Stimulated activated CD4-positive, alpha-beta T cell treated with anti-CD3 and anti-CD28 coated beads, Interleukin-4, amount 100 ng/mL, for 24 hours (primary cell): ENCODE measurements at regions not wholly inside any gene's neighbourhood (a gene's known extent, or its start where the extent isn't known, plus 50 kb on each side); places are given as distances from the start of the nearest gene placed in this dataset.

Experiments
- DNase-seq: peaks from one replicate; pipeline ENCODE4 v3.0.0-alpha.2; 2020

- DNase-seq, result no peak
Observed at GRCh38 chrX:148371291-148371690, 129.1 kb upstream of the AFF2 start.

- DNase-seq, result no peak
Observed at GRCh38 chrX:148372925-148373324, 127.5 kb upstream of the AFF2 start.

- DNase-seq, result no peak
Observed at GRCh38 chrX:148376342-148376741, 124.1 kb upstream of the AFF2 start.

- peak; percentile 3 for DNase-seq
Observed at GRCh38 chrX:148380107-148380506, 120.3 kb upstream of the AFF2 start.

- DNase-seq, result peak; percentile 66
Observed at GRCh38 chrX:148380650-148381561, 119.5 kb upstream of the AFF2 start.

- peak; percentile 4 for DNase-seq
Observed at GRCh38 chrX:148381603-148382002, 118.8 kb upstream of the AFF2 start.

- DNase-seq, result no peak
Observed at GRCh38 chrX:148382983-148383382, 117.4 kb upstream of the AFF2 start.

- DNase-seq, result no peak
Observed at GRCh38 chrX:148385471-148385870, 114.9 kb upstream of the AFF2 start.

GRCh38 chrX:148389629-148390028 is 110.8 kb upstream of the AFF2 start:
- no peak for DNase-seq

- DNase-seq, result no peak
Observed at GRCh38 chrX:148412006-148412405, 88.4 kb upstream of the AFF2 start.

GRCh38 chrX:148416142-148416541 is 84.3 kb upstream of the AFF2 start:
- DNase-seq, result no peak

GRCh38 chrX:148416931-148417330 is 83.5 kb upstream of the AFF2 start:
- no peak for DNase-seq

GRCh38 chrX:148417934-148418333 is 82.5 kb upstream of the AFF2 start:
- no peak for DNase-seq

GRCh38 chrX:148422526-148422925 is 77.9 kb upstream of the AFF2 start:
- no peak for DNase-seq

- DNase-seq, result no peak
Observed at GRCh38 chrX:148424570-148424969, 75.8 kb upstream of the AFF2 start.

GRCh38 chrX:148426467-148426866 is 74.0 kb upstream of the AFF2 start:
- no peak for DNase-seq

GRCh38 chrX:148441387-148441786 is 59.0 kb upstream of the AFF2 start:
- no peak for DNase-seq

GRCh38 chrX:148443216-148443615 is 57.2 kb upstream of the AFF2 start:
- no peak for DNase-seq

GRCh38 chrX:148448686-148449085 is 51.7 kb upstream of the AFF2 start:
- no peak for DNase-seq
